Fibroblast of the aortic adventitia (primary cell): ENCODE measurements at regions not wholly inside any gene's neighbourhood (a gene's known extent, or its start where the extent isn't known, plus 50 kb on each side); places are given as distances from the start of the nearest gene placed in this dataset.

Experiments used
- DNase-seq: peaks from one replicate; pipeline ENCODE4 v3.0.0-alpha.2; 2010; ENCODE audit warnings: low read depth
- H3K4me3 ChIP-seq: 2 replicates; pipeline ENCODE4 v1.5.1; 2011; ENCODE audit warnings: low read depth, mild to moderate bottlenecking, control low read depth, low read length, moderate library complexity
- TF ChIP-seq, protein P1 (sequence below): IDR thresholded peaks from 2 replicates; pipeline ENCODE4 v1.5.1; 2011; ENCODE audit warnings: mild to moderate bottlenecking, low read length, control low read depth, inconsistent platforms; ENCODE audit not compliant: insufficient read depth

DNA sequence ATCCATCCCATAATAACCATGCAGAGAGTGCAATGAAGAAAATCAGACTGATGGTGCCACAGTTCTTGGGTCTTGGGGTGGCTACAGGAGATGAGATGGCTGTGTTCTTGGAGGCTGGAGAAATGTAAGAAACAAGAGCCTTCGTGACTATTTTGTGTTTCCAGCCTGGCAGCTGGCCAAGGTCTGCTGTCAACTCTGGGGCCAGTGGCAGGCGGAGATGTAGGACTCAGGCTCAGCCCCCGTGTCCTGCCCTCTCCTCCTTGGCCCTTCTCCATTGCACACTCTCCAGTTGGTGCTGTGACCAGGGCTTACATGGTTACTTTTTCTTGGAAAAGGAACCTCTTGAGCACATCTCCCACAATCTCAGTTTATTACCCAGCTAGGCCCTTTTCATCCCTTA is 235.4 kb downstream of the DMRT2 start:
- H3K4me3 ChIP-seq = no peak overlapping the region
- TF ChIP-seq, protein P1, sequence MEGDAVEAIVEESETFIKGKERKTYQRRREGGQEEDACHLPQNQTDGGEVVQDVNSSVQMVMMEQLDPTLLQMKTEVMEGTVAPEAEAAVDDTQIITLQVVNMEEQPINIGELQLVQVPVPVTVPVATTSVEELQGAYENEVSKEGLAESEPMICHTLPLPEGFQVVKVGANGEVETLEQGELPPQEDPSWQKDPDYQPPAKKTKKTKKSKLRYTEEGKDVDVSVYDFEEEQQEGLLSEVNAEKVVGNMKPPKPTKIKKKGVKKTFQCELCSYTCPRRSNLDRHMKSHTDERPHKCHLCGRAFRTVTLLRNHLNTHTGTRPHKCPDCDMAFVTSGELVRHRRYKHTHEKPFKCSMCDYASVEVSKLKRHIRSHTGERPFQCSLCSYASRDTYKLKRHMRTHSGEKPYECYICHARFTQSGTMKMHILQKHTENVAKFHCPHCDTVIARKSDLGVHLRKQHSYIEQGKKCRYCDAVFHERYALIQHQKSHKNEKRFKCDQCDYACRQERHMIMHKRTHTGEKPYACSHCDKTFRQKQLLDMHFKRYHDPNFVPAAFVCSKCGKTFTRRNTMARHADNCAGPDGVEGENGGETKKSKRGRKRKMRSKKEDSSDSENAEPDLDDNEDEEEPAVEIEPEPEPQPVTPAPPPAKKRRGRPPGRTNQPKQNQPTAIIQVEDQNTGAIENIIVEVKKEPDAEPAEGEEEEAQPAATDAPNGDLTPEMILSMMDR = no peak
- no peak for DNase-seq

DNA sequence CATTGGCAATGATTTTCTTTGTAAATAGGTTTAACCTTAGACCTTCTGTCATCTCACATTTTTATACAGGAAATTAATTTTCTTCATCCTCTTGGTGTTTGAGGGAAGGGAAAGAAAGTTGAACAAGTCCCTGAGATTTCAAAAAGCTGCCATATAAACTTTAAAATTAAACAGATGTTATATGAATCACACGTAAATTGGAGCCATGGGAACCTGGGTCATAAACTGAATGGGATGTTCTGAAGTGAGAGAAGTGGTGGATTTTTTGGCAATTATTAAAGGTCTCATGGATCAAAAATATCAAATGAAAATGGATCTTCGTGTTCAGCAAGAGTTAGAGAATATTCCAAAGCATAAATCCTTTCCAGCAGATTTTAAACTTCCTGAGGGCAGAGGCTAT is 242.2 kb downstream of the DMRT2 start:
- DNase-seq = no peak
- TF ChIP-seq, protein P1 = no peak
- no peak overlapping the region for H3K4me3 ChIP-seq

- H3K4me3 ChIP-seq = no peak overlapping the region
- TF ChIP-seq, protein P1 = no peak
- no peak for DNase-seq
Measured at GRCh38 chr9:1294641-1295258, 244.6 kb downstream of the DMRT2 start.

- DNase-seq = no peak
- TF ChIP-seq, protein P1 = no peak
- H3K4me3 ChIP-seq = no peak overlapping the region
Measured at GRCh38 chr9:1296331-1296730, 246.2 kb downstream of the DMRT2 start.

DNA sequence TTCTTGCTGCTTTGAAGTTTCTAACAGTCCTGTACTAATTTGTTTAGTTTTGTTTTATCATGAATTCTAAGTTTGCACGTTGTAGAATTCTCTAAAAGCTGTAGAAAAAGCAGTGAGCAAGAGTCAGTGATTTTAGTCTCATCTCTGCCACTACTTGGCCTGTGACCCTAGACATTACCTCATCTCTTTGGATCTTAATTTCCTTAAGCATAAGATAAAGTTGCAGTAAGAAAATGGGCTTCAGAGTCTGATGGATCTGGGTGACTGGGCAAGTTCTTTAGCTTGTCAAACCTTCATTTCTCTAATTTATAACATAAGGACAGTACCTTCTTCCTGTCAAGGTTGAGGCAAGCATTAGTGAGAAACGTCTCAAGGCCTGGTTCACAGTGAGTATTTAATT is 247.9 kb downstream of the DMRT2 start:
- DNase-seq = no peak
- H3K4me3 ChIP-seq = no peak overlapping the region
- TF ChIP-seq, protein P1 = no peak

DNA sequence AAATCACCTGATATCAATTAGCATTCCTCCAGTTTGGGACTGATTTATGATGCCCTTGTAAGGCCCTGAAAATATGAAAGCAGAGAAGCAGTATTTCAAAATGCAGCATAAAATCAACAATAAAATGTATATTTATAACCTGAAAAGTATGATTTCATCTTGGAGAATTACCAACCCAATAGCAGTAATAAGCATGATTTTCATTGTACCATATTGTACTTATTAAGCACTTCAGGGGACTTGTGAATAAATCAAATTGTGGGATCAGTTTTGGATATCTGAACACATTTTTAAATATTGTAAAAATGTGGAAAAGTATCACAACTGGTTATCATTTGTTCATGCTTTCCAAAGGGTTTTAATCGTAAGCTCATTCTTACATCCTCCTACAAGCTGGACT is 250.8 kb downstream of the DMRT2 start:
- TF ChIP-seq, protein P1 = no peak
- H3K4me3 ChIP-seq = no peak overlapping the region
- no peak for DNase-seq

- no peak for DNase-seq
- no peak overlapping the region for H3K4me3 ChIP-seq
- TF ChIP-seq, protein P1 = no peak
Measured at GRCh38 chr9:1303932-1304331, 253.8 kb downstream of the DMRT2 start.
